IPS DF 4.7 (cell line): ENCODE measurements at regions not wholly inside any gene's neighbourhood (a gene's known extent, or its start where the extent isn't known, plus 50 kb on each side); places are given as distances from the start of the nearest gene placed in this dataset.
"Not testable (repeated sequence)": the region's sequence is repeated elsewhere in the genome, so short reads cannot be mapped to it uniquely, and the experiment has no call there.

Experiments used
- DNase-seq: peaks from one replicate; pipeline ENCODE4 v3.0.0-alpha.2; 2013; ENCODE audit warnings: low spot score; ENCODE audit errors: extremely low read depth

GRCh38 chr14:105991677-105992076 is 465.3 kb downstream of the TMEM121 start:
- DNase-seq = not testable (repeated sequence)

GRCh38 chr14:105993814-105994213 is 467.4 kb downstream of the TMEM121 start:
- DNase-seq = no peak

GRCh38 chr14:105995011-105995710 is 468.8 kb downstream of the TMEM121 start:
- not testable (repeated sequence) for DNase-seq

- DNase-seq = not testable (repeated sequence)
Measured at GRCh38 chr14:105998597-105998996, 472.2 kb downstream of the TMEM121 start.

GRCh38 chr14:105999361-106000028 is 473.1 kb downstream of the TMEM121 start:
- DNase-seq = no peak

- DNase-seq = not testable (repeated sequence)
Measured at GRCh38 chr14:106000029-106000511, 473.7 kb downstream of the TMEM121 start.

GRCh38 chr14:106001277-106001676 is 474.9 kb downstream of the TMEM121 start:
- not testable (repeated sequence) for DNase-seq

GRCh38 chr14:106003351-106003750 is 477.0 kb downstream of the TMEM121 start:
- no peak for DNase-seq

GRCh38 chr14:106004937-106005795 is 478.8 kb downstream of the TMEM121 start:
- not testable (repeated sequence) for DNase-seq

- not testable (repeated sequence) for DNase-seq
Measured at GRCh38 chr14:106006043-106006442, 479.7 kb downstream of the TMEM121 start.

GRCh38 chr14:106006716-106007115 is 480.3 kb downstream of the TMEM121 start:
- DNase-seq = not testable (repeated sequence)

GRCh38 chr14:106010783-106011182 is 484.4 kb downstream of the TMEM121 start:
- no peak for DNase-seq

GRCh38 chr14:106011631-106012360 is 485.4 kb downstream of the TMEM121 start:
- not testable (repeated sequence) for DNase-seq

GRCh38 chr14:106012361-106012725 is 486.0 kb downstream of the TMEM121 start:
- not testable (repeated sequence) for DNase-seq

- DNase-seq = no peak
Measured at GRCh38 chr14:106013879-106014376, 487.5 kb downstream of the TMEM121 start.

- not testable (repeated sequence) for DNase-seq
Measured at GRCh38 chr14:106017952-106018351, 491.6 kb downstream of the TMEM121 start.

GRCh38 chr14:106021832-106022231 is 495.4 kb downstream of the TMEM121 start:
- no peak for DNase-seq

- DNase-seq = not testable (repeated sequence)
Measured at GRCh38 chr14:106022648-106023047, 496.3 kb downstream of the TMEM121 start.

GRCh38 chr14:106023411-106023810 is 497.0 kb downstream of the TMEM121 start:
- no peak for DNase-seq

- DNase-seq = no peak
Measured at GRCh38 chr14:106024983-106025604, 498.7 kb downstream of the TMEM121 start.
